ENCODE measurements at regions not wholly inside any gene's neighbourhood (a gene's known extent, or its start where the extent isn't known, plus 50 kb on each side); places are given as distances from the start of the nearest gene placed in this dataset.

GRCh38 chr2:176493226-176493825, 224.1 kb downstream of the MTX2 start:
- DNase-seq (ENCODE audit: low spot score) (no peak), ATAC-seq (ENCODE audit: insufficient number of reproducible peaks, low FRiP score, low read depth) (no peak)
- Histone ChIP-seq H3K9me3 (no peaks in the 10 kb centered on the region), H3K36me3 (no peaks in the 10 kb centered on the region), H3K4me3 (no peak overlapping the region), H3K27me3 (replicated peaks; ENCODE audit: insufficient read depth) (no peaks in the 10 kb centered on the region), H3K27ac (no peak overlapping the region), H3K4me1 (ENCODE audit: control insufficient read depth in 1 of 2, low read depth in 2 of 2) (peaks cover 0 to 9% of the 10 kb centered on the region in 2 donors)
- TF ChIP-seq, protein P1, sequence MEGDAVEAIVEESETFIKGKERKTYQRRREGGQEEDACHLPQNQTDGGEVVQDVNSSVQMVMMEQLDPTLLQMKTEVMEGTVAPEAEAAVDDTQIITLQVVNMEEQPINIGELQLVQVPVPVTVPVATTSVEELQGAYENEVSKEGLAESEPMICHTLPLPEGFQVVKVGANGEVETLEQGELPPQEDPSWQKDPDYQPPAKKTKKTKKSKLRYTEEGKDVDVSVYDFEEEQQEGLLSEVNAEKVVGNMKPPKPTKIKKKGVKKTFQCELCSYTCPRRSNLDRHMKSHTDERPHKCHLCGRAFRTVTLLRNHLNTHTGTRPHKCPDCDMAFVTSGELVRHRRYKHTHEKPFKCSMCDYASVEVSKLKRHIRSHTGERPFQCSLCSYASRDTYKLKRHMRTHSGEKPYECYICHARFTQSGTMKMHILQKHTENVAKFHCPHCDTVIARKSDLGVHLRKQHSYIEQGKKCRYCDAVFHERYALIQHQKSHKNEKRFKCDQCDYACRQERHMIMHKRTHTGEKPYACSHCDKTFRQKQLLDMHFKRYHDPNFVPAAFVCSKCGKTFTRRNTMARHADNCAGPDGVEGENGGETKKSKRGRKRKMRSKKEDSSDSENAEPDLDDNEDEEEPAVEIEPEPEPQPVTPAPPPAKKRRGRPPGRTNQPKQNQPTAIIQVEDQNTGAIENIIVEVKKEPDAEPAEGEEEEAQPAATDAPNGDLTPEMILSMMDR (IDR thresholded peaks at IDR 0.05), result no peak

DNA sequence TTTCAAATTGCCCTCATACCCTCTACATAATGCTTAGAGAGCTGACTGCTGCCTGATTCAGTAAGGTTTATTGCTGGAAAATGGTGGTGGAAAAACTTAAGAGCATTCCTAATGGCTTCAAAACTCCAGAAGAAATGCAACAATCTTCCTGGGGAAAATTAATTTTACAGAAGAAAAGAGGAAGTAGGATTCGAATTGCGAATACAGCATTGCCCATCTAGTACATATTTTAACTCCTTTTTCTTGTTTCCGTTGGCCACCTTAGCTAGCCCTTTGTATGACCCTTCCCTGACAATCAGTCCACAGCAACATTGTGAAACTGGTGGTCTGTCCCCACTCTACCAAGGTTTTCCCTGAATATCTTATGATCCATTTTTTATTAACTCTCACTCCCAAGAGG, 224.7 kb downstream of the MTX2 start:
- peaks cover 0 to 9% of the 10 kb centered on the region in 2 donors for H3K4me1 ChIP-seq (ENCODE audit: control insufficient read depth in 1 of 2, low read depth in 2 of 2)
- H3K9me3 ChIP-seq, result no peaks in the 10 kb centered on the region
- no peak overlapping the region for H3K4me3 ChIP-seq
- H3K27ac ChIP-seq, result no peak overlapping the region
- TF ChIP-seq, protein P1 (IDR thresholded peaks at IDR 0.05), result no peak
- no peak for DNase-seq (ENCODE audit: low spot score)
- H3K27me3 ChIP-seq (replicated peaks; ENCODE audit: insufficient read depth), result no peaks in the 10 kb centered on the region
- H3K36me3 ChIP-seq, result no peaks in the 10 kb centered on the region
- no peak for ATAC-seq (ENCODE audit: insufficient number of reproducible peaks, low FRiP score, low read depth)

DNA sequence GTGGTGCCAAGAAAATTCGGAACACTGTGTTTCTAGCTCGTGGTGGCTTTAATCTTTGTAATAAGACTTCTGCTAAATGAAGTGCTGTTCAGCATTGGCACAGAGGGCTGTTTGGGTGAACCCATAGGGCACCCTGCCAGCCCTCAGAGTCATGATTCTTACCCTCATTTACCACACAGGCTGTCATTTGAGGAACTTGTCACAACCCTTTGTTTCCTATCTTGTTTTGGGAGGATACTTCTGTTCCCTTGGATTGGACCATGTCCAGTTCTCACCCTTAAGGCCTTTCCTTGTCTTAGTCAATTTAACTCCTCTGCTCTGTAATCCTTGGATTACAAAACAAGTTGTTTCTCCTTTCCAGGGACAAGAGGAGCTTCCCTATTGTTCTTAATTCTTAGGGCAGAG, 225.7 kb downstream of the MTX2 start:
- TF ChIP-seq, protein P1 (IDR thresholded peaks at IDR 0.05), result no peak
- ATAC-seq (ENCODE audit: insufficient number of reproducible peaks, low FRiP score, low read depth) (peak; percentile 41), DNase-seq (ENCODE audit: low spot score) (no peak)
- Histone ChIP-seq H3K36me3 (no peaks in the 10 kb centered on the region), H3K9me3 (no peaks in the 10 kb centered on the region), H3K27ac (no peak overlapping the region), H3K4me3 (no peak overlapping the region), H3K27me3 (replicated peaks; ENCODE audit: insufficient read depth) (no peaks in the 10 kb centered on the region), H3K4me1 (ENCODE audit: control insufficient read depth in 1 of 2, low read depth in 2 of 2) (peaks cover 0 to 9% of the 10 kb centered on the region in 2 donors)

DNA sequence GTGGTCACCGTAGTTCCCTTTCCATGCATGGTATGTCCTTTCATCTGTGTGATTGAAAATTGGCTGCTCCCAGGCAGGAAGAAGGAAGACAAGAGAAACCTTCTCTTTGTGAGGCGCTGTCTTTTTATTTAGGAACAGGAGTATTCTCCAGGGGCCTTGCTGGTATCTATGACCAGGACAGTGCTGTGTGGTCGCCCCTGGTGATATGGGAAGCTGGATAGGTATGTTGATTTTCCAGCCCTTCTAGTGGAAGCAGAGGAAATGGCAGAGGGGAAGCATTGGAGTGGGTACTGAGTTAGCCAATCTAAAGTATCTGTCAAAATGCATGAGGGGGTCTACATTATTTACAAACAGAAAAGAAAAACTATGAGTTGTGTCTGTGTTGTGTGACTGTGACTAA, 226.6 kb downstream of the MTX2 start:
- DNase-seq (ENCODE audit: low spot score), result no peak
- ATAC-seq (ENCODE audit: insufficient number of reproducible peaks, low FRiP score, low read depth), result no peak
- Histone ChIP-seq H3K27me3 (replicated peaks; ENCODE audit: insufficient read depth) (no peaks in the 10 kb centered on the region), H3K36me3 (no peaks in the 10 kb centered on the region), H3K4me1 (ENCODE audit: control insufficient read depth in 1 of 2, low read depth in 2 of 2) (peaks cover 3 to 12% of the 10 kb centered on the region in 2 donors), H3K9me3 (no peaks in the 10 kb centered on the region), H3K27ac (no peak overlapping the region), H3K4me3 (no peak overlapping the region)
- TF ChIP-seq, protein P1 (IDR thresholded peaks at IDR 0.05), result no peak

GRCh38 chr2:176496761-176497160, 227.5 kb downstream of the MTX2 start:
- Histone ChIP-seq H3K9me3 (no peaks in the 10 kb centered on the region), H3K4me3 (no peak overlapping the region), H3K27me3 (replicated peaks; ENCODE audit: insufficient read depth) (no peaks in the 10 kb centered on the region), H3K4me1 (ENCODE audit: control insufficient read depth in 1 of 2, low read depth in 2 of 2) (peaks cover 3 to 21% of the 10 kb centered on the region in 2 donors), H3K36me3 (no peaks in the 10 kb centered on the region), H3K27ac (no peak overlapping the region)
- TF ChIP-seq, protein P1 (IDR thresholded peaks at IDR 0.05), result no peak
- DNase-seq (ENCODE audit: low spot score) (no peak), ATAC-seq (ENCODE audit: insufficient number of reproducible peaks, low FRiP score, low read depth) (no peak)

Measured in thoracic aorta (tissue), 2 donors.